Type B pancreatic cell (in vitro differentiated cells): ENCODE measurements at regions not wholly inside any gene's neighbourhood (a gene's known extent, or its start where the extent isn't known, plus 50 kb on each side); places are given as distances from the start of the nearest gene placed in this dataset.

Experiments
- DNase-seq: peaks from one replicate; pipeline ENCODE4 v3.0.0; 2021; ENCODE audit warnings: mixed read lengths; ENCODE audit not compliant: unreplicated experiment; ENCODE audit errors: extremely low spot score
- H3K27ac Mint-ChIP-seq: 2 replicates; pipeline ENCODE4 v1.8.0; 2021; ENCODE audit warnings: mild to moderate bottlenecking, mixed read lengths
- H3K27me3 Mint-ChIP-seq: 2 replicates; pipeline ENCODE4 v1.8.0; 2021; ENCODE audit warnings: mixed read lengths
- H3K36me3 Mint-ChIP-seq: 2 replicates; pipeline ENCODE4 v1.8.0; 2021; ENCODE audit warnings: mixed read lengths
- H3K4me1 Mint-ChIP-seq: one replicate; pipeline ENCODE4 v1.8.0; 2021; ENCODE audit warnings: mixed read lengths; ENCODE audit not compliant: unreplicated experiment
- H3K4me3 Mint-ChIP-seq: 2 replicates; pipeline ENCODE4 v1.8.0; 2021; ENCODE audit warnings: mild to moderate bottlenecking, mixed read lengths
- H3K9me3 Mint-ChIP-seq: 2 replicates; pipeline ENCODE4 v1.8.0; 2021; ENCODE audit warnings: mixed read lengths
- TF ChIP-seq, protein P1 (sequence below): fragments of 200-600 bp; sonication (generic); conservative IDR thresholded peaks from 2 replicates; pipeline ENCODE4 v1.5.0; 2021; ENCODE audit warnings: antibody characterized with exemption, mild to moderate bottlenecking

- Mint-ChIP-seq H3K4me1 (peaks cover 5% of the 10 kb centered on the region), H3K36me3 (no peaks in the 10 kb centered on the region), H3K27me3 (no peaks in the 10 kb centered on the region), H3K4me3 (no peak overlapping the region), H3K9me3 (no peaks in the 10 kb centered on the region), H3K27ac (no peak overlapping the region)
- TF ChIP-seq, protein P1, sequence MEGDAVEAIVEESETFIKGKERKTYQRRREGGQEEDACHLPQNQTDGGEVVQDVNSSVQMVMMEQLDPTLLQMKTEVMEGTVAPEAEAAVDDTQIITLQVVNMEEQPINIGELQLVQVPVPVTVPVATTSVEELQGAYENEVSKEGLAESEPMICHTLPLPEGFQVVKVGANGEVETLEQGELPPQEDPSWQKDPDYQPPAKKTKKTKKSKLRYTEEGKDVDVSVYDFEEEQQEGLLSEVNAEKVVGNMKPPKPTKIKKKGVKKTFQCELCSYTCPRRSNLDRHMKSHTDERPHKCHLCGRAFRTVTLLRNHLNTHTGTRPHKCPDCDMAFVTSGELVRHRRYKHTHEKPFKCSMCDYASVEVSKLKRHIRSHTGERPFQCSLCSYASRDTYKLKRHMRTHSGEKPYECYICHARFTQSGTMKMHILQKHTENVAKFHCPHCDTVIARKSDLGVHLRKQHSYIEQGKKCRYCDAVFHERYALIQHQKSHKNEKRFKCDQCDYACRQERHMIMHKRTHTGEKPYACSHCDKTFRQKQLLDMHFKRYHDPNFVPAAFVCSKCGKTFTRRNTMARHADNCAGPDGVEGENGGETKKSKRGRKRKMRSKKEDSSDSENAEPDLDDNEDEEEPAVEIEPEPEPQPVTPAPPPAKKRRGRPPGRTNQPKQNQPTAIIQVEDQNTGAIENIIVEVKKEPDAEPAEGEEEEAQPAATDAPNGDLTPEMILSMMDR = no peak
- DNase-seq = no peak
Observed at GRCh38 chr15:46696281-46696680, 1021.0 kb upstream of the SEMA6D start.

- Mint-ChIP-seq H3K27ac (no peak overlapping the region), H3K9me3 (peaks cover 6% of the 10 kb centered on the region), H3K4me1 (peaks cover 2% of the 10 kb centered on the region), H3K4me3 (no peak overlapping the region), H3K36me3 (no peaks in the 10 kb centered on the region), H3K27me3 (no peaks in the 10 kb centered on the region)
- DNase-seq = no peak
- TF ChIP-seq, protein P1 = no peak
Observed at GRCh38 chr15:46701346-46701745, 1016.0 kb upstream of the SEMA6D start.

DNA sequence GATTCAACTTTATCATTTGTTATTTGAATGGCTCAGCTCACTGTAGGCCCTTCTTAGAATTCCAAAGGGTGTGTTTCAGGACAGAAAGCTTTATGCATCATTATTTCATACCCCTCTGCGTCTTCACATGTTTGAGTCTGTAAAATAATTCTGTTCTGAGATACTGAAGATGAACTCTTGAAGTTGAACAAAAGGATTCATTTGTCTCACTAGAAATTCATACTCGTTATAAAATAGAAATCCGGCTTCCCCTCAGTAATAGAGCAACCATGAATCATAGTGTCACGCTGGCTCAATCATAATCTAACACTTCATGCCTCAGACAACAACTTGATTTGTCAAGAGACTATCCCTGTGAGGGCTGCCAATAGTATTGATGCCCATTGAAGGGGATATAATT lies 1015.4 kb upstream of the SEMA6D start:
- Mint-ChIP-seq H3K9me3 (peaks cover 6% of the 10 kb centered on the region), H3K4me1 (no peaks in the 10 kb centered on the region), H3K36me3 (no peaks in the 10 kb centered on the region), H3K27me3 (no peaks in the 10 kb centered on the region), H3K4me3 (no peak overlapping the region), H3K27ac (no peak overlapping the region)
- TF ChIP-seq, protein P1 = no peak
- DNase-seq = no peak

GRCh38 chr15:46703020-46703861 lies 1014.1 kb upstream of the SEMA6D start:
- TF ChIP-seq, protein P1 = no peak
- H3K9me3 Mint-ChIP-seq = peaks cover 11% of the 10 kb centered on the region

DNA sequence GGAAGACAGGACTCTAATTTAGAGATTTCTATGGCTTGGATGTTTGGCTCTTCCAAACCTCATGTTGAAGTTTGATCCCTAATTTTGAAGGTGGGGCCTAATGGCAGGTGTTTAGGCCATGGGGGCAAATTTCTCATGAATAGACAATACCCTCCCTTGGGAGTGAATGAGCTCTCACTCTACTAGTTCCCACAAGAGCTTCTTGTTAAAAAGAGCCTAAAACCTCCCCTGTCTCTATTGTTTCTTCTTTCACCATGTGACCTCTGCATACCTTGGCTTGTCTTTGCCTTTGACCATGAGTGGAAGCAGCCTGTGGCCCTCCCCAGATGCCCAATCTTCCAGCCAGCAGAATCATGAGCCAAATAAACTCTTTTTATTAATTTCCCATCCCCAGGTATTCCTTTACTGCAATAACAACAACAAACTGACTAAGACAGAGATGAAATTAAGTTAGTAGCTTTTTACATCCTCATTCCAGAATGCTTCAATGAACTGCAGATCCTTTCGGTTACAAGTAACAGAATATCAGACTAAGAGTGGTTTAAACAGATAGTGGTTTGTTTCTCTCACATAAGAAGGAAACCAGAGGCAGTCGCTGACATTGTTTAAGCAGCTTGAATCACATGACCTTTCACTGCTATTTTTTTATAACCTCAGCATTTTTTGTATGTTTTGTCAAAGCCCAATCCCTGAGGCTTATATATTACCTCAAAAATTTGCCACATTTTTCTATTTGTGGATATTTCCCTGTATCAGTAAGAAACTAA lies 1013.3 kb upstream of the SEMA6D start:
- no peak overlapping the region for H3K27ac Mint-ChIP-seq
- TF ChIP-seq, protein P1 = no peak
- H3K27me3 Mint-ChIP-seq = no peaks in the 10 kb centered on the region
- peaks cover 12% of the 10 kb centered on the region for H3K9me3 Mint-ChIP-seq
- H3K4me1 Mint-ChIP-seq = no peaks in the 10 kb centered on the region
- no peaks in the 10 kb centered on the region for H3K36me3 Mint-ChIP-seq
- H3K4me3 Mint-ChIP-seq = no peak overlapping the region
- DNase-seq = no peak

More at GRCh38 chr15:46703020-46703861, 1014.1 kb upstream of the SEMA6D start:
- no peak overlapping the region for H3K27ac Mint-ChIP-seq
- DNase-seq = no peak
- H3K36me3 Mint-ChIP-seq = no peaks in the 10 kb centered on the region
- H3K27me3 Mint-ChIP-seq = no peaks in the 10 kb centered on the region
- H3K4me3 Mint-ChIP-seq = no peak overlapping the region
- H3K4me1 Mint-ChIP-seq = no peaks in the 10 kb centered on the region
